H1 (cell line): ENCODE measurements at regions not wholly inside any gene's neighbourhood (a gene's known extent, or its start where the extent isn't known, plus 50 kb on each side); places are given as distances from the start of the nearest gene placed in this dataset.

Experiments used
- ATF3 ChIP-seq: IDR thresholded peaks from 2 replicates; pipeline ENCODE4 v1.6.1; 2011; ENCODE audit warnings: low read depth, mild to moderate bottlenecking, low read length; ENCODE audit not compliant: insufficient read depth
- CBX5 ChIP-seq: fragments of 300-800, 300-1000 bp; sonication (generic); IDR thresholded peaks from 2 replicates; pipeline ENCODE4 v1.7.1; 2016; ENCODE audit warnings: antibody characterized with exemption, low read length, low read depth
- EP300 ChIP-seq, 2 experiments: IDR thresholded peaks; 1 replicate in 1 of 2; 2 replicates in 1 of 2; pipeline ENCODE4 v1.6.1; 2011 to 2012; ENCODE audit warnings: low read depth in 2 of 2, low read length in 2 of 2, mild to moderate bottlenecking in 2 of 2, borderline replicate concordance in 1 of 2, inconsistent platforms in 1 of 2, moderate library complexity in 1 of 2
- EZH2 ChIP-seq: fragments of 200-600 bp; sonication (generic); IDR thresholded peaks from 2 replicates; pipeline ENCODE4 v1.7.1; 2012; ENCODE audit warnings: low read depth, mild to moderate bottlenecking, moderate library complexity, low read length, inconsistent platforms; ENCODE audit not compliant: severe bottlenecking
- GABPA ChIP-seq: IDR thresholded peaks from 2 replicates; pipeline ENCODE4 v1.6.1; 2011; ENCODE audit warnings: mild to moderate bottlenecking, low read length, moderate library complexity, borderline replicate concordance; ENCODE audit not compliant: insufficient read depth
- HDAC2 ChIP-seq, 2 experiments: fragments of 300-600 bp in 1 of 2; sonication (generic) in 1 of 2; IDR thresholded peaks; 2 replicates each; pipeline ENCODE4 v1.6.1; 2011 to 2012; ENCODE audit warnings: low read depth in 2 of 2, low read length in 2 of 2, mild to moderate bottlenecking in 2 of 2, moderate library complexity in 2 of 2, borderline replicate concordance in 1 of 2, inconsistent platforms in 1 of 2
- RFX5 ChIP-seq: IDR thresholded peaks from 2 replicates; pipeline ENCODE4 v1.6.1; 2011; ENCODE audit warnings: low read depth, low read length, improper control_type of control experiment, borderline replicate concordance
- SIN3A ChIP-seq, 2 experiments: IDR thresholded peaks in 1 of 2; conservative IDR thresholded peaks in 1 of 2; 2 replicates each; pipeline ENCODE4 v1.6.1; 2011 to 2012; ENCODE audit warnings: low read length in 2 of 2, improper control_type of control experiment in 1 of 2, low read depth in 1 of 2, mild to moderate bottlenecking in 1 of 2
- TAF1 ChIP-seq: IDR thresholded peaks from 2 replicates; pipeline ENCODE4 v1.6.1; 2011; ENCODE audit warnings: mild to moderate bottlenecking, low read depth, low read length
- TF ChIP-seq, protein P1 (sequence below), 3 experiments: IDR thresholded peaks; 1 replicate in 2 of 3; 2 replicates in 1 of 3; pipeline versions ENCODE4 v1.5.1 to v1.6.1; 2011; ENCODE audit warnings: low read length in 3 of 3, mild to moderate bottlenecking in 3 of 3, inconsistent platforms in 2 of 3, low read depth in 1 of 3, moderate library complexity in 1 of 3; ENCODE audit not compliant: insufficient read depth in 1 of 3; ENCODE audit errors: control extremely low read depth in 1 of 3

DNA sequence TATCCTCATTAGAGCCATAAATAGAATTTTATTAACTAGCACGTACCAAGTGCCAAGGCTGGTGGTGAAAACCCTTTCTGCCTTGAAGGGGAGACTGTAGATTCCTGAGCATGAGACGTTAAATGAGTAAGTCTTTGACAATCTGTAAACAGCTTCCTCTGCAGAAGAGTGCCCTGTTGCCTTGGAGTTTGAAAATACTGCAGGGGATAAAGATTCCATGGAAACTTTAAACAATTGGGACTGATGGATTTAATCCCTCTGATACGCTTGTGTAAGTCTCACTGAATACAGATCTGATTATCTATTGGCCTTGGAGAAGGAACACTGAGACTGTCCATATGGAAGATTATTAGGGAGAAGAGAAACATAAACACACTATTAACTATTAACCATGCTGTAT lies 1053.4 kb upstream of the RBFOX1 start:
- TF ChIP-seq, protein P1, sequence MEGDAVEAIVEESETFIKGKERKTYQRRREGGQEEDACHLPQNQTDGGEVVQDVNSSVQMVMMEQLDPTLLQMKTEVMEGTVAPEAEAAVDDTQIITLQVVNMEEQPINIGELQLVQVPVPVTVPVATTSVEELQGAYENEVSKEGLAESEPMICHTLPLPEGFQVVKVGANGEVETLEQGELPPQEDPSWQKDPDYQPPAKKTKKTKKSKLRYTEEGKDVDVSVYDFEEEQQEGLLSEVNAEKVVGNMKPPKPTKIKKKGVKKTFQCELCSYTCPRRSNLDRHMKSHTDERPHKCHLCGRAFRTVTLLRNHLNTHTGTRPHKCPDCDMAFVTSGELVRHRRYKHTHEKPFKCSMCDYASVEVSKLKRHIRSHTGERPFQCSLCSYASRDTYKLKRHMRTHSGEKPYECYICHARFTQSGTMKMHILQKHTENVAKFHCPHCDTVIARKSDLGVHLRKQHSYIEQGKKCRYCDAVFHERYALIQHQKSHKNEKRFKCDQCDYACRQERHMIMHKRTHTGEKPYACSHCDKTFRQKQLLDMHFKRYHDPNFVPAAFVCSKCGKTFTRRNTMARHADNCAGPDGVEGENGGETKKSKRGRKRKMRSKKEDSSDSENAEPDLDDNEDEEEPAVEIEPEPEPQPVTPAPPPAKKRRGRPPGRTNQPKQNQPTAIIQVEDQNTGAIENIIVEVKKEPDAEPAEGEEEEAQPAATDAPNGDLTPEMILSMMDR (IDR thresholded peaks at IDR 0.05; ENCODE audit: control extremely low read depth in 1 of 3, insufficient read depth in 1 of 3, low read depth in 1 of 3, low read length in 3 of 3): no peak
- TF ChIP-seq TAF1: no peak
- no peak for TF ChIP-seq SIN3A (conservative IDR thresholded peaks at IDR 0.05 in 1 of 2, IDR thresholded peaks at IDR 0.05 in 1 of 2; ENCODE audit: low read depth in 1 of 2, low read length in 2 of 2)
- TF ChIP-seq RFX5: no peak
- TF ChIP-seq GABPA: no peak
- TF ChIP-seq ATF3: no peak
- no peak for TF ChIP-seq EP300 (IDR thresholded peaks at IDR 0.05; ENCODE audit: borderline replicate concordance in 1 of 2, low read depth in 2 of 2, low read length in 2 of 2)
- TF ChIP-seq CBX5: no peak
- no peak for TF ChIP-seq EZH2
- TF ChIP-seq HDAC2 (IDR thresholded peaks at IDR 0.05; ENCODE audit: borderline replicate concordance in 1 of 2, low read depth in 2 of 2, low read length in 2 of 2): no peak
